NT2/D1 (cell line): ENCODE measurements at regions not wholly inside any gene's neighbourhood (a gene's known extent, or its start where the extent isn't known, plus 50 kb on each side); places are given as distances from the start of the nearest gene placed in this dataset.

Experiments used
- SUZ12 ChIP-seq: IDR thresholded peaks from 2 replicates; pipeline ENCODE4 v1.6.1; 2011; ENCODE audit not compliant: insufficient read length, insufficient read depth; ENCODE audit errors: extremely low read depth
- YY1 ChIP-seq: IDR thresholded peaks from 2 replicates; pipeline ENCODE4 v1.6.1; 2011; ENCODE audit not compliant: insufficient read length, insufficient read depth
- ZNF274 ChIP-seq: IDR thresholded peaks from 2 replicates; pipeline ENCODE4 v1.6.1; 2011; ENCODE audit warnings: mild to moderate bottlenecking, low read depth, low read length

DNA sequence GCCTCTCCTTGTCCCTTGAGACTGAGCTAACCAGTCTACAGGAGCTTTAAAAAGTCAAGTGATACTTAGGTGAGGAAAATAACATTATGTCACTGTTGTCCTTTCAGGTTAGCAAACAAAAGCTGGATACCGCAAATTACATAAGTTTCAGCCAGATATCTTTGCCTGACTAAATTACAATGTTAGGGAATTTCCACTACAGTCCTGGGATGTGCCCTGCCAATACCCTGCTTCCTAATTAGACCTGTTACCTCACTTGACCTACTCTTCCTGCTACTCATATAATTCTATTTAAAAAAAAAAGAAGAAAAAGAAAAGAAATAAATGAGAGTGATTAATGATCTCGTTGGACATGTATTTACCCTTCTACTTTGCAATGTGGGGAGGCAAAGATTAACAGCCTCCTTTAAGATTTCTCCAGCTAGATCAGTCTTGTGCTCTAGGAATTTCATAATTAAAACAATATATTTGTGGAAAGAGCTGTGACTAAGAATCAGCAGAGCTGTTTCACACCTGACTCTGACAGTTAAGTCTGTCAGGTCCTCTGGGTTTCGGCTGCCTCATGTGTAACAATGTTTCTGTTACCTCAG lies 318.9 kb downstream of the HDGFL1 start:
- TF ChIP-seq YY1, result no peak
- no peak for TF ChIP-seq SUZ12
- TF ChIP-seq ZNF274, result no peak
